ENCODE measurements at regions not wholly inside any gene's neighbourhood (a gene's known extent, or its start where the extent isn't known, plus 50 kb on each side); places are given as distances from the start of the nearest gene placed in this dataset.

GRCh38 chr4:16988814-16989213 is 90.4 kb upstream of the LDB2 start:
- no peak for TF ChIP-seq POLR2A (IDR thresholded peaks at IDR 0.05; ENCODE audit: low read length)
- no peak for TF ChIP-seq GATA1 (IDR thresholded peaks at IDR 0.05; ENCODE audit: low read depth, low read length)

Measured in erythroblast (primary cell).